GM10266 (cell line): ENCODE measurements at regions not wholly inside any gene's neighbourhood (a gene's known extent, or its start where the extent isn't known, plus 50 kb on each side); places are given as distances from the start of the nearest gene placed in this dataset.

Experiments
- DNase-seq: peaks from one replicate; pipeline ENCODE4 v3.0.0; 2012; ENCODE audit errors: extremely low spot score
- TF ChIP-seq, protein P1 (sequence below): IDR thresholded peaks from 2 replicates; pipeline ENCODE4 v1.5.1; 2012; ENCODE audit warnings: mild to moderate bottlenecking, low read depth; ENCODE audit not compliant: control insufficient read depth, insufficient read depth; ENCODE audit errors: missing control alignments

DNA sequence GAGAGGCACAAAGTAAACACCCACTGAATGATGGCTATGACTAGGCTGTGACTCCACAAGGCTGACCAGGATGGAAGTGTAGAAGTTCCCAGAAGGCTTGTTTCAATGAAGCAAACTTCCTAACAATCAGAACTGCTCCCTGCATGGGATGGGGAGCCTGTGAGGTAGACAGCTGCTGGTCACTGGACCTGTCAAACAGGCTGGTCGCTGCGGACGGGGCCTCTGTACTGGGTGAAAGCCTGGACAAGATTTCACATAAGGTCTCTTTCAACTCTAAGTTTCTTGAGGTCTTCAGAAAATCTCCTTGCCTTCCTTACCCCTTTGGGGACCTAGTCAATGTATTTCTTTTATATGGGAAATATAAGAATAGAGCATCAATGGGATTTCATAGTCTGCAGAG lies 438.2 kb downstream of the BUD13 start:
- TF ChIP-seq, protein P1, sequence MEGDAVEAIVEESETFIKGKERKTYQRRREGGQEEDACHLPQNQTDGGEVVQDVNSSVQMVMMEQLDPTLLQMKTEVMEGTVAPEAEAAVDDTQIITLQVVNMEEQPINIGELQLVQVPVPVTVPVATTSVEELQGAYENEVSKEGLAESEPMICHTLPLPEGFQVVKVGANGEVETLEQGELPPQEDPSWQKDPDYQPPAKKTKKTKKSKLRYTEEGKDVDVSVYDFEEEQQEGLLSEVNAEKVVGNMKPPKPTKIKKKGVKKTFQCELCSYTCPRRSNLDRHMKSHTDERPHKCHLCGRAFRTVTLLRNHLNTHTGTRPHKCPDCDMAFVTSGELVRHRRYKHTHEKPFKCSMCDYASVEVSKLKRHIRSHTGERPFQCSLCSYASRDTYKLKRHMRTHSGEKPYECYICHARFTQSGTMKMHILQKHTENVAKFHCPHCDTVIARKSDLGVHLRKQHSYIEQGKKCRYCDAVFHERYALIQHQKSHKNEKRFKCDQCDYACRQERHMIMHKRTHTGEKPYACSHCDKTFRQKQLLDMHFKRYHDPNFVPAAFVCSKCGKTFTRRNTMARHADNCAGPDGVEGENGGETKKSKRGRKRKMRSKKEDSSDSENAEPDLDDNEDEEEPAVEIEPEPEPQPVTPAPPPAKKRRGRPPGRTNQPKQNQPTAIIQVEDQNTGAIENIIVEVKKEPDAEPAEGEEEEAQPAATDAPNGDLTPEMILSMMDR, result no peak
- no peak for DNase-seq

GRCh38 chr11:116333001-116333535 lies 439.7 kb downstream of the BUD13 start:
- TF ChIP-seq, protein P1, result no peak
- no peak for DNase-seq

GRCh38 chr11:116332391-116332790 lies 440.4 kb downstream of the BUD13 start:
- TF ChIP-seq, protein P1, result no peak
- DNase-seq, result no peak

DNA sequence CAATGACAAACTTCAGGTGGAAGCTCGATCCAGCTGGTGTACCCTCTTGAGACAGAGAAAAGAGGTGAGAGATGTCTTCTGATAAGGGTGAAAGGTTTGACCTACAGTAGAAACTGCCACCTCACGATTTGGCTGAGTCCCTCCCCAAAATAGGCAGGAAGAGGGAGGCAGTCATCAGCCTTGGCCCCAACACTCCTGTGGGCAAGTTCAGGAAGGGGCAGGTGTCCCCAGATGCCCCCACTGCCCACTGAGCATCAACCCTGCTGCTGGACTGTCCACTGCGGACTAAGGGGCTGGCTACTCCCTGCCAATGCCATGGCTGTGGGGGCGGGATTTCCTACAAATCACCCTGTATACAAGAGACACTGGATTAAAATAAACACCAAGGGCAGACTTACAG lies 441.4 kb downstream of the BUD13 start:
- TF ChIP-seq, protein P1, result no peak
- DNase-seq, result no peak

DNA sequence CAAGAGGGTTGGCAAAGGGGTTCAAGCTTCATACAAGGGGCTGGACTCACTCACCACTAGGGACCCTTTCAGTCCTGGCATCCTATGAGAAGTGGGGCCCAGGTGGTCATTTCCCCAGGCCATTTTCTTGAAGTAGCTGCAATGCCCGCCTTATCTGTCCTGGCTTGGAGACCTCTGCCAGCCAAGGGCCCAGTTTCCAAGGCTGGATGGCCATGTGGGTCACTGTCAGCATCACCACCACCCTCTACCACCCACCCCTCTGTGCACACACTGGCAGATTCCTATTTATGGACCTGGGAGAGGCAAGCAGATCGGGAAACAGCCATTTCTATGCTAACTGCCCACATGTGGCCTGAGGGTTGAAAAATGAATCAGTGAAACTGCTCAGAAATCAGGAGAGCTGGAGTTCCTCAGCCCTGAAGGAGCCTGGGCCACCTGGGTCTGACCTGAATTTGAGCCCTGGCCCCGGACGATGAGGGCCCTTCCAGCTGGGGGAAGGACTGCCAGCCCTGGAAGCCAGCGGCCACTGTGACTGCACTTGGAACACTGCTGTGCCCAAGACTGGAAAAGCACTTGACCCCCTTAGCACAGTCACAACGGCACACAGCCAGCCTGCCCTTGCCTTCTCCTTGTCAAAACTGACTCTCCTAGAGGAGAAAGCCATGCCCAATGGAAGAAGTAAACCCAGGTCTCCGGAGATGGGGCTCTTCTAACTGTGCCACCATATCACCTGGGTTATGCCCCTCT lies 442.2 kb downstream of the BUD13 start:
- TF ChIP-seq, protein P1, result no peak
- DNase-seq, result no peak

DNA sequence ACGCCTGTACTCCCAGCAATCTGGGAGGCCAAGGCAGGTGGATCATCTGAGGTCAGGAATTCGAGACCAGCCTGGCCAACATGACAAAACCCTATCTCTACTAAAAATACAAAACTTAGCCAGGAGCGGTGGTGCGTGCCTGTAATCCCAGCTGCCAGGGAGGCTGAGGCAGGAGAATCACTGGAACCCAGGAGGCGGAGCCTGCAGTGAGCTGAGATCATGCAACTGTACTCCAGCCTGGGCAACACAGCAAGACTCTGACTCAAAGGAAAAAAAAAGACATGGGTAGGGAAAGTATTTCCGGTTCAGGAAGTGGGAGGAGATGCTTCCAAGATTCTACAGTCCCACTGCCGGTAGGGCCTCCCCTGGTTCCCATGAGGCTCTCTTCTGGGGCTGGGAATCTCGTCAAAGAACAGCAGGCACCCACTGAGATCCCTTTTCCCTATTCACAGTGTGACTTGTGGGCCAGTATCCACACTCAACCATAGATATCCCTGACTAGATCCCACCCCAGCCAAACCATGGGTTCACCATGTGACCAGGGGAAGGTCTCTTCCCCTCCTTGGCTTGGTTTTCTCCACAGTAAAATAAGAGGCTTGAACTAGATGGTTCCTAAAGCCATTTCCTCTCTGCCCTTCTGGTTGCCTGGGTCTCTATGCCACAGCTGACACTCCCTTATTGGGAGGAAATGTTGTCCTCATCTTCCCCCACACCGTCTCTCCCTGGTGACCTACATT lies 443.3 kb downstream of the BUD13 start:
- TF ChIP-seq, protein P1, result no peak
- no peak for DNase-seq

GRCh38 chr11:116328851-116329250 lies 443.9 kb downstream of the BUD13 start:
- no peak for DNase-seq

More at GRCh38 chr11:116328851-116329250, 443.9 kb downstream of the BUD13 start:
- TF ChIP-seq, protein P1, result no peak
